NCI-H2029 (cell line): ENCODE measurements at regions not wholly inside any gene's neighbourhood (a gene's known extent, or its start where the extent isn't known, plus 50 kb on each side); places are given as distances from the start of the nearest gene placed in this dataset.

ENCODE experiments used
- DNase-seq: peaks from one replicate; lab custom pipeline; 2025; lab: John Stamatoyannopoulos, UW

DNA sequence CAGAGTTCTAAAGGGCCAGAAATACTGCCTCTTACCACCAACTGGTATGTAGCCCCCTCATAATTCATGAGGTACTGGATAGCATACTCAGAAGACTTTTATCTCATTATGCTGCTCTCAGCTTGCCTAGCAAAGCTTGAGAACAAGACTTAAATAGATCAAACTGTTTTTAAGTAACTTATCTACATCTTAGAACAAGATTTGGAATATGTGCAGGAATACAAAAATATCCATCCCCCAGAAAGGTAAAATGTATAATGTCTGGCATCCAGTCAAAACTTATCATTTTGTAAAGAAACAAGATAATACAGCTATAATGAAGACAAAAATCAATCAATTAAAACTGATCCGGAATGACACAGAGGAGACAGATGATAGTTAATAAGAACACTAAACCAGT is 400.4 kb upstream of the TGFBR2 start:
- DNase-seq = no peak

DNA sequence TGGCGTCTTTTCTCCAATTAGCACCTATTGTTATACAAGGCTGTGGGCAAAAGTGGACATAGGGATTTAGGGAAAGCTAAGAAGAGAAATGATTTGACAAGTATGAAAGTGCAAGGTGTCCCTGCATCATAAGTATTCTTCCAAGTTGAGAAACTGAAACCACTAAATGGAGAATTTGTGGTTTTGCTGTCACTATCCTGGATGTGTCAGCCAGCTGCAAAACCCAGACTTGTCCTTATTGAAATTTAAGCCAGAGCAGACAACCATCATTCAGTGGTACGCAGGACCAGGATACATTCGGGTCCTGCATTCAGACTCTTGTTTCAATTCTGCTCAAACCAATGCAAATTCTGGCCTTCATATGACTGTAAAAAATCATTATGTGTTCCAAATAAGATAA is 384.8 kb upstream of the TGFBR2 start:
- no peak for DNase-seq

DNA sequence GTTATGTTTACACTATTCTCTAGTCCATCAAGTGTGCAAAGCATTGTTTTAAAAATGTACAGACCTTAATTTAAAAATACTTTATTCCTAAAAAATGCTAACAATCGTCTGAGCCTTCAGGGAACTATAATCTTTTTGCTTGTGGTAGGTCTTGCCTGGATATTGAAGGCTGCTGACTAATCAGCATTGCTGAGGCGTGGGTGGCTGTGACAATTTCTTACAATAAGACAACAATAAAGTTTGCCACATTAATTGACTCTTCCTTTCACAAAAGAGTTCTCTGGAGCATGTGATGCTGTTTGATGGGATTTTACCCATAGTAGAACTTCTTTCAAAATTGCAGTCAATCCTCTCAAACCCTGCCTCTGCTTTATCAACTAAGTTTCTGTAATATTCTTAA is 384.0 kb upstream of the TGFBR2 start:
- no peak for DNase-seq

DNA sequence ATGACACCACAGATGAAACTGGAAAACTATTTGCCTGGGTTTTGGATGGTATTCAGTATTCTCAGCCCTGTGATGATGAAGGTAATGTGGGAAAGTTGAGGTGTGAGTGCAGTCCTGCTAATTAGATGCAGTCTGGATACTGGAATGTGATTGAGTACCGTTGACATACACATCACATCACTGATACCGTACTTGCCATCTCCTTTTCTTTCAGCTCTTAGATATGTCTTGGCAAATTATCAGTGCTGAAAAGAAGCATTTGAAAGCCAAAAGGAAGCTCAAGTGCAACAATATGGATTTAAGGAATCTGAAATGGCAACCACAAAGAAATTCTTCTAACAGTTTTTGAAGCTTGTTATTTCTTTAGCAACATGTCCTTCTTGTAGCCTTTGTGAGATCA is 381.4 kb upstream of the TGFBR2 start:
- DNase-seq = no peak

DNA sequence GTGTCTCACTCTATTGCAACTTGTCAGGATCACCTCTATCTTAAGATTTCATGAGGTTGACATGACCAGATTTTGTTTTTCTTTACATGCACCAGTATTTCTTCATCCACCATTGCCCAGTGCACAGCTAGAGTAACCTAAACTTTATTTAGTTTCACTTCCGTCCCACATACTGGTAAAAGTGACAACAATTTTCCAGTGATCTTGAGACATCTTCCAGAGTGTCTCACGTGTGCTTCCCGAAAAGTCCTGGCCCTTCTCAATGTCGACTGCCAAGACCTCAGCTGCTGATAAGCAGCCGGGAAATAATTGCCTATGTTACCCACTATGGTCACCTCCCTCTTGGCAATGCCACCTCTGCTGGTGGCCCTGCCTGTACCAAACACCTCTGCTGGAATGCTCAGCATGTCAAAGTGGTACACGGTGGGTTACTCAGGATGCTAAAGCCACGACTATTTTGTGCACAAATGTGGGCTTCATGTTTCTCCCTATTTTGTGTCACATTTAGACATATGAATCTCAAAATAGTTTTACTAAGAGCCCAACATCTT is 379.7 kb upstream of the TGFBR2 start:
- no peak for DNase-seq

DNA sequence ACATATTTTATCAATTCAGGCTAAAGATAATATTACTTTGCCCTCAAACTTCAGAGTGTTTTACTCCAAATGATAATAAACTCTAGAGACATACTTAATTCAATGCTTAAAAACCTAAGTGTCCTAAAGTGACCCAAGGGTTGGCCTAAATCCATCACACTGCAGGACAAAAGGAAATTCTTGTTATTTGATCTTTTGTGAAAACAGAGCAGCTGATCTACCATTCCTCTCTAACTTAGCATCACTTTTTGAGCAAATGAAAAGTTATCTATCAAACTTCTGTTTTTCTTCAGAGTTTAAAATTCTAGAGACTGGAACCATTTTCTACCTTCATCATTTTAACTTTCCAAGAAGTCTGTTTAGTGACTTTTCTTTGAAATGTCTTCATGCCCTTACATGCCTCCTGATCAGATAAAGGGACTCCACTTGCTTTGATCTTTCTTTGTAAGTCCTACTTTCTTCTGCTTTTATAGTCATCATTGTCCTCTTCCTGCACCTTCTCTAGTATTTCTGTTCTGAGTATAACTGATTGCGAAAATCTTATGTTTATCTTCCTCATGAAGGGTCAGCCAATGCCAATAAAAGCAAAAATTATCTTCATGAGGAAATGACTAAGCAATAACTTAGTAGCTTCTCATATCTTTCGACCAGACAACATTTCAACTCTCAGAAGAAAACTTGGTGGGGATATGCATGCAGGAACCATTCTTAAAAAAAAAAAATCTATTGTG is 378.7 kb upstream of the TGFBR2 start:
- no peak for DNase-seq

DNA sequence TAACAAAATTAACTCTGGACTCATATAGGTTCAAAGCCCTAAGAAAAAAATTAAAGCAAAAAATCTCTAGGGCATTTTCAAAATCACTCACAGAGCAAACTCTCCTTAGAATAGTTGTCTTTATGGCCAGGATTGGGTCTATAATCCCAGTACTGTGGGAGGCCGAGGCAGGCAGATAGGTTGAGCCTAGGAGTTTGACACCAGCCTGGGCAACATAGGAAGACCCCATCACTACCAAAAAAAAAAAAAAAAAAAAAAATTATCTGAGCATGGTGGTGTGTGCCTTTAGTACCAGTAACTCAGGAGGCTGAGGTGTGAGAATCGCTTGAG is 378.1 kb upstream of the TGFBR2 start:
- DNase-seq = no peak

DNA sequence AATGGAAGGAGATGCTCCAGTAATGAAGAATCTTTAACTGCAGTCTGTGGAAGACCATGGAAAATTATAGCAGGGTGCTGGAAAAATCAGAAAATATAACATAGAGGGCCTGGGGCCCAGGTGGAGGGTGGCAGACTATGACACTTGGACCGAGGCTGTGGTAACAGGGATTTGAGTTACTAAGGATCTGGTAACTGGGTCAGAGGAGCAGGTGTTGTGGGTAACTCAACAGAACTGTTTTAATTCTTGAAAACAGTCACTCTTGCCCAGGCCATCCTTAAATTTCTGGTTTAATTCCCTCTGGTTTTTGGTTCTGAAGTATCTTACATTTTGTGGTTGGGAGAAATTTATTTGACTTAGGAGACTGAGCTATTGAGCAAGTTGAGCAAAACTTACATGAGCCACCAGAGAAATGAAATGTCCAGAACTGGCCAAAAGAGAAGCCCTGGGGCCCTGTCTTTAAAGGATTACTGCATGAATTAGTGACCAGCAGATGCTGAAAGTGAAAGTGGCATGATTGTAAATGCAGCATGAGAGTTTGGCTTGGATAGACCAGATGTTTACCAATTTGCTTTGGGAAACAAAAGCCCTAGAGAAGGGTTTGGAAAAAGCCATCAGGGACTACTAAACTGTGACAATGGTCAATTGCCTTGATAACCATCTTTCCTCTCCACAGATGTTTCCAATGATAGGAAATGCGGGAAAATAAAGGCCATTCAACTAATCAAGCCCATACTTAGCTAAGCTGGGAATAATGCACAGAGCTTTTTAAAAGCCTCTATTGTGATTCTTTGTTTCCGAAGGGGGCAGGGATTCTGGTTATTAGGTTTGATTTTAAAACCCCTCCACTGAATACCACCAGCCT is 374.9 kb upstream of the TGFBR2 start:
- DNase-seq = peak; percentile 58

DNA sequence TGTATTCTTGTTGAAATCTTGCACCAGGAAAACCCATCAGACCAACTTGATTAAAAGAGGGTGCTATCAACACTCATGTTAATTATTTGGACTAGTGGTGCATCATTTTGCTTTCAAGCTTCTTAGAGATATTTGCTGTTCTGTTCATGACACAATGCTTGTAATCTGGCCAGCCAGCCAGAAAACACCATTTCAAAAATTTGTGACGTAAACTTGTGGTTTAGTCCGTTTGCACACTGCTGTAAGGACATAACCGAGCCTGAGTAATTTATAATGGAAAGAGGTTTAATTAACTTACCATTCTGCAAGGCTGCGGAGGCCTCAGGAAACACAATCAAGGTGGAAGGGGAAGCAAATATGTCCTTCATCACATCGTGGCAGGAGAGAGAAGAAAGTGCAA is 374.3 kb upstream of the TGFBR2 start:
- peak; percentile 54 for DNase-seq

DNA sequence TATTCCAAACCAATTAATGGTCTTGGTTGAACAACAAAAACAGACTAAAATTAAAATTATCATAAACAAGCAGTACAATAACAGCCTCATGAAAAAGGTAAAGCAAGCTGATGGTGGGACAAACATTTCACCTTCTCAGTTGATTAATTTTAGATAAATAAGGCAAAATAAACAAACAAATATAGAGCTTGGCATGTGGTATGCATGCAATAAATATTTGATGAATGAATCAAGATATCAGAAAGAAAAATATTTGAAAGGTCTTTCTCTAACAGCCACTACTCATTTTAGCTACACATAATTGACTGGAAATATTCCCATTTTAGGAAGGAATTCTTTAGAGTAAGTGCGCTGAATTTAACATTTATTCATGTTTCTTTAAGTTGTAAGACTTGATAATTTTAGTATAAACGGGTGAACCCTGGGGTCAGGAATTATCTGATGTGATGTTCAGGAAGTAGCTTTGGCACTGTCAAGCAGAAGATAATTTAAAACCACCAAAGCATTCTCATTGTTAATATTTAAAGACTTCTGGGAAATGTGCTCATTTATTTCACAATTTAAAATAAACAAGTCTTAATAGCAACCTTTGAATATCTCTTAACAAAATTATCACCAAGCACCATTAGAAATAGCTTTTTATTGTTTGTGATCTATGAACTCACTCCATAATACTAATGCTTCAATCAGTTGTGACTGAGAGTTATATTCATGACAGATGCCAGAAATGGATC is 372.3 kb upstream of the TGFBR2 start:
- DNase-seq = no peak

DNA sequence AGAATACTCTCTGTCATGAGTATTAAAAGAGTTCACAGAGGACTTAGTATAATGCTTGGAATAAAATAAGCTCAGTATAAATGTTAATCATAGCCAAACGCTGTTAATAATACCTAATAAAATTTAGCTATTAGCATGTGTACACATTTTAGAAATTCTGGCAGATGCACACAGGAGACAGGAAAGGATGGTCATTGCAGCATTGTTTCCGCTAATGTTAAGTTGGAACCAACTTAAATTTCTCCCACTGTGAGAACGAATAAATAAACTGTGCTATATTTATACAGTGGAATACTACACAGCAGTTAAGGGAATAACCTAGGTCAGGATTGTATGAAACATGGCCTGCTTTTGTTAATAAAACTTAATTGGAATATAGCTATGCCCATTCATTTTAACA is 370.4 kb upstream of the TGFBR2 start:
- DNase-seq = no peak

DNA sequence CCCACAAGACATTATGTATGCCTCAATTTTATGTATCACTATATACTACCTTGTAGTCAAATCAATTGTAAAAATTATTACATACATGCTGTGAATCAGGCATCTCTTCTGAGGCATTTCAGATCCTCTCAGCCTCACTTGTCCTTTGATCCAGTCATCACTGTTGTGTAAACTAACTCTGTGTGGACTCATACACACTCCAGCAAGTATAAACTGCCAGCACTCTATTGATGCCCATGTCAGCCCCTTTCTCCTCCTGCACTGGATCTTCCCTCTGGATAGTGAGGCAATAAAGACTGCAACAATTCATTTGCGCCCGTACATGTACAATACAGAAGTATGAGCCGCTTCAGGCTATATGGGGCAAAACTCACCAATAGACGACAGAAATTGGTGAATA is 364.7 kb upstream of the TGFBR2 start:
- DNase-seq = no peak

DNA sequence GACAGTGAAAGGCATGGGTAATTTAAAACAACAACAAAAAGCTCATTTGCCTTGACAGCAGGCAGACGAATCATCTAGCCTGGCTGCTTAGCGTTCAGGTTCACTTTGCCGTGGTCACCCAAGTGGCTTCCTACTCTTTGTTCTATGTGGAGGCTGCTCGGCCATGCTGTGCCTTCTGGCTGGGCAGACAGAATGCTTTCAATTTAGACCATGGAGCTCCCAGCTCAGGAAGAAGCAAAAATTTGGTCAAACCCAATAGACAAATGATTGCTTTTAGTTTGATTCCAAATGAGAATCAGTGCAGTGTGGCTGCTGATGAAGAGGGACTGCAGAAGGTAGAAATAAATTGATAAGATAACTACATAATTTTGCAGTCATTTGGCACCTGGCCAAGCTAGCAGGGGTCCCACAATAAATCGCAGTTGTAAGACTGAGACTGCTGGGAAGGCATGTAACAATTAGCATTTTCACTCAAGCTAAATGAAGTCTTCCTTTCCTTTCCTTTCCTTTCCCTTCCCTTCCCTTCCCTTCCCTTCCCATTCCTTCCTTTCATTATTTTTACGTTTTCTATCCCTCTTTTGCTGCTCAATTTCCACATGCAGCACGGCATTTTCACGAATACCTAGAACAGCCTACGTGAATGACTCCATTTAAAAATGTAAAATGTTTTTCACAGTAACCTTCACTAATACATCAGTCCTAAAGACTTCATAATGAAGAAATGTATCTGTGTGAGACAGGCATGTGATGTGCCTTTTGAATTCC is 360.4 kb upstream of the TGFBR2 start:
- DNase-seq = no peak

DNA sequence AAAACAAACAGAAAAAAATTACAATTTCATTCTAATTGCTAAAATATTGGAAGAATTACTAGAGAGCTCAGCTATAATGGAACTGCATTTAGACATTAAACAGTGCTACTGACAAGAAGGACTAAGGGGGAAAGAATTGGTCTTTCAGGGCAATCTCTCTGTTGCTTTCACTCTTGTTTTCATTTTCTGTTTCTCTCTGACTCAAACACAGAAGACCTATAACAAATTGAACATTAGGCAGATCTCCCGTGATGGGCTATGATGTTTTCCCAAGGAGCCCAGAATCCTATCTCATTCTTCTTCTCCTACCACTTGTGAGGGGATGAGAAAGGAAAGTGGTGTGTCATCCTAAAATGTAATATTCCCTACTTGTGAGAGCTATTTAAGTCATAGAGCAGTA is 358.0 kb upstream of the TGFBR2 start:
- DNase-seq = no peak

DNA sequence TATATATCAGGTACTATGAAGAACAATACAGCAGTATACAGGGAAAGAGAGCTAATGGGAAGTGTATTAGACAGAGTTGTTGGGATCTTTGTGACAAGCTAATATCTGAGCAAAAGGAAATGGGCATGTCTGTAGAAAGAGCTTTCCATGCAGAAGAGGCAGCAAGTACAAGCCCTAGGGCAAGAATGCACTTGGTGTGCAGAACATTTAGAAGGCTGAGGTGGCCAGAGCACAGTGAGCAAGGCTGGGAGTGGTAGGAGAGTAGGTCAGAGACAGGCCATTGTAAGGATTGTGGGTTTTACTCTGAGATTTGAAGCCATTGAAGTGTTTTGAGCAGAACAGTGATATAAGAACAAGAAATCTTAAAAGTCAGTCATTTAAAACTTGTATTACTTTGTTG is 353.9 kb upstream of the TGFBR2 start:
- no peak for DNase-seq

DNA sequence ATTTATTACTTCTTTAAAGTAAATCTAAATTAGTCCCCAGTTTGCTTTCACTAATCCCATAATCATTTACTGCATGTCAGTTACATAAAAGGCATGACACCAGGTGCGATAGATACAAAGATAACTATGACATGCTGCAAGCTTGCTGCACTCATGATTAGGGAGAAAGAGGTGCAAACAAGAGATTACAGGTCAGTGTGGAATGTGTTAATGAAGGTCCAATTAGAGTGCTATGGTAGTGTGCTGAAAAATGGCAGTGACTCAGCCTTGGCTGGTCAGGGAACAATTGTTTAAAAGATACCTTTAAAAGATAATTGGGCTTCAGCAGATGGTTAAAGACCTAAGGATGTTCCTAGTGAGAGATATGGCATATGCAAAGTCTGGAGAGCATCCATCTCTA is 352.6 kb upstream of the TGFBR2 start:
- no peak for DNase-seq

DNA sequence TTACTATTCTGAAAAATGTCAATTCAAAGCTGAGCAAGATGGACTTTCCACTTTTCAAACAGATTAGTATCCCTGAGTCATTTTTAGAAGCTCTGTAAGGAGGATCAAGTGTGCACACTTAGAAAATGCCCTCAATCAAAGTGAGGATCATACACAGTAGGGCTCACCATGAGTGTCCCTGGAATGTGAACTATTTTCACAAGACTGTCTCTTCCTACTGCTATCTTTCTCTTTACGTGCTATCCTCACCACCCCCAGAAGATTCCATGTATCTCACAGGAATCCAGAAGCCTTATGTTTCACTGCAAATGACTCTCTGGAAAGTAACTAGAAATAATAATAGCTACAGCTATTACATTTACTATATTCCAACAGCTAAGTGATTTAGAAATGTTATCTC is 349.9 kb upstream of the TGFBR2 start:
- DNase-seq = no peak

DNA sequence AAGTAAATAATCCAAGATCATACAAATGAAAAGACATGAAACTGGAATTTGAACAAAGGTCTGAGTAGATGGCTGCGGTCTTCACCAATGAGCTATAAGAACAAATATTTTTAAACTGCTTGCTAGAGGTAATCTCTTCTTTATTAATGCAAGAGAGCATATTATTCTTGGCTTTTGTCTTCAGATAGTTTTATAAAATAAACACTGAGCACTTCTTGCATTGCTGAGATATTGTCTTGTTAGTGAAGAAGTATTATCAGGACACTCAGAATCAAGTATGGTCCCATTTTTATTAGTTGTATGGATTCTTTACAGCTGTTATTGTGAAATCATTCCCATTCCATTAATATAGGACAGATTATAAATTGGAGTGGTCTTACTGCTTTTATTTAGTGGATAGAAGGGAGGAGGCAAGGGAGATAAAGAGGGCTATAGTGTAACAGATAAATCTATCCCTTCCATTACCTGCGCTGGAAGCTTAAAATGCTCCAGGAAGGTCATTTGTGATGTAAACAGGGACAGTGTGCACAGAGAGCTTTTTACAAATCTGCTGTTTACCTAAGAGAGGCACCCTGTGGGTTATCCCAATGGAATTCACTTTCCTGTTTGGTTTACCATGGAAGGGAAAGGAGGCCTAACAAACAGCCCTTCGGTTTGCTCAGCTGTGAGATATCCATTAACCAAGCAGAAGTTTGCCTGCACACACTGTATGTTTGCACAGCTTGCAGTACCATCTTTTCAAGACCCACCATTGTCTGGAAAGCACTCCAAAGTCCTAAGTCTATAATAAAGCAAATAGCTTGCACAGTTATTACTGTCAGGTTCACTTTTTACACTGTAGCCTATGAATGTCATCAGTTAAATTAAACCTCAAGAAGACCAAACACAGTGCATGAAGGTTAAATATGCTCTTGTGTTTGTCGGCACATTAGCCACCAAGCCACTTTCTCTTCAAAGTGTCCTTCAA is 347.7 kb upstream of the TGFBR2 start:
- peak; percentile 90 for DNase-seq

DNA sequence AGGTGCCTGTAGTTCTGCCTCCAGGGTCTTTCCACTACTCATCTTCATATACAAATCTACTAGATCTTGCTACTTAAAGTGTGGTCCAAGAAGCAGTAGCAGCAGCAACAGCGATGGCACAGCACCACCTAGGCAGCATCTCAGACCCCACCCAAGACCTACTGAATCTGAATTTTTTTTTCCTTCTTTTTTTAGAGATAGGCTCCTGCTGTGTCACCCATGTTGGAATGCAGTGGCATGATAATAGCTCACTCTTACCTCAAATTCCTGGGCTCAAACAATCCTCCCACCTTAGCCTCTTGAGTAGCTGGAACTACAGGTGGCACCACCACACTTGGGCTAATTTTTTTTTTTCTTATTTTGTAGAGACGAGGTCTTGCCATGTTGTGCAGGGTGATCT is 346.7 kb upstream of the TGFBR2 start:
- DNase-seq = no peak

DNA sequence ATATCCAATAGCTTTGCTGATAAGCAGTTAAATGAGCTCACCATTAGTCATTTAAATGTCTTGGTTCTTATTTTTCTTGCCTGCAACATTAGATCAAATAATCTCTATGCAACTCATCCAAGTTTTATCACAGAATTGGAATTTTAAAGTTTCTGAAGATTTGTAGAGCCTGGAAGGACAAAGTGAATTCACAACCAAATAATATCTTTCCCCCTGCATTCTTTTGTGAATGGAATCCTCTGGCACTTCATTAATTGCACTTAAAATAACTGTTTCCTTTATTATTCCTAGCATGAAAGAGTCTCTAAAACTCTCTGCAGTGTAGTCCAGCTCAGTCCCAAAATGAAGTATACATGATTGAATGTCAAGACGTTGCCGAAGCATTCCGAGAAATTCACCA is 345.6 kb upstream of the TGFBR2 start:
- no peak for DNase-seq
